ENCODE measurements at regions not wholly inside any gene's neighbourhood (a gene's known extent, or its start where the extent isn't known, plus 50 kb on each side); places are given as distances from the start of the nearest gene placed in this dataset.

DNA sequence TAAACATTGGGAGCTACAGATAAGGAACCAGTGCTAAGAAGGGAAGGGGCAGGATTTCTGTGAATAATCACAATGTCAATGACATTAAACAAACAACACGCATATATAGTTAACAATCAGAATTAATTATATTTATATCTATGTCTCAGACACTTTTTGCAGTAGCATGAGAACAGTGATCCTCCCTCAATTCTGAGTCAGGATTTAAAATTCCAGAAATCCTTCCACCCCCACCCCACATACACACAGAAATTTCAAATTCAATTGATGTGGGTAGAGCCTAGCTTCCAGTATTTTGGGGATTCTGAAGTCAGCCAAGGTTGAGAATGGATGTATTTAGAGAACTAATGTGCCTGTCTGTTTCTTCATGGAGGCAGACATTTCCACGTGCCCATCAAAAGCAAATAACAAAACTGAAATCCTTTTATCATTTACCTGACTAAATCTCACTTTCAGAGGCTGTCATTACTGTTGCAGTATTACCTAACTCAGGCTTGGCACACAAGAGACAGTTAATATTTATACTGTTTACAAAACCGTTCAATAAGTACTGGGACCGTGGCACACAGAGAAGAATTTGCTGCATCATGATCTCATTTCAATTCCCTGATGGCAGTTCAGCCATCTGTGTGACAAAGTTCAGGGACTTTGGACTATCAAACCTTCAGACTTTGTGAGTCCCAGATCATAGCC lies 116.6 kb upstream of the PALS2 start:
- DNase-seq (ENCODE audit: low read depth), result no peak
- no peak overlapping the region for H3K4me3 ChIP-seq (ENCODE audit: low read length)
- TF ChIP-seq, protein P1, sequence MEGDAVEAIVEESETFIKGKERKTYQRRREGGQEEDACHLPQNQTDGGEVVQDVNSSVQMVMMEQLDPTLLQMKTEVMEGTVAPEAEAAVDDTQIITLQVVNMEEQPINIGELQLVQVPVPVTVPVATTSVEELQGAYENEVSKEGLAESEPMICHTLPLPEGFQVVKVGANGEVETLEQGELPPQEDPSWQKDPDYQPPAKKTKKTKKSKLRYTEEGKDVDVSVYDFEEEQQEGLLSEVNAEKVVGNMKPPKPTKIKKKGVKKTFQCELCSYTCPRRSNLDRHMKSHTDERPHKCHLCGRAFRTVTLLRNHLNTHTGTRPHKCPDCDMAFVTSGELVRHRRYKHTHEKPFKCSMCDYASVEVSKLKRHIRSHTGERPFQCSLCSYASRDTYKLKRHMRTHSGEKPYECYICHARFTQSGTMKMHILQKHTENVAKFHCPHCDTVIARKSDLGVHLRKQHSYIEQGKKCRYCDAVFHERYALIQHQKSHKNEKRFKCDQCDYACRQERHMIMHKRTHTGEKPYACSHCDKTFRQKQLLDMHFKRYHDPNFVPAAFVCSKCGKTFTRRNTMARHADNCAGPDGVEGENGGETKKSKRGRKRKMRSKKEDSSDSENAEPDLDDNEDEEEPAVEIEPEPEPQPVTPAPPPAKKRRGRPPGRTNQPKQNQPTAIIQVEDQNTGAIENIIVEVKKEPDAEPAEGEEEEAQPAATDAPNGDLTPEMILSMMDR (conservative IDR thresholded peaks at IDR 0.05; ENCODE audit: low read depth, low read length), result no peak

DNA sequence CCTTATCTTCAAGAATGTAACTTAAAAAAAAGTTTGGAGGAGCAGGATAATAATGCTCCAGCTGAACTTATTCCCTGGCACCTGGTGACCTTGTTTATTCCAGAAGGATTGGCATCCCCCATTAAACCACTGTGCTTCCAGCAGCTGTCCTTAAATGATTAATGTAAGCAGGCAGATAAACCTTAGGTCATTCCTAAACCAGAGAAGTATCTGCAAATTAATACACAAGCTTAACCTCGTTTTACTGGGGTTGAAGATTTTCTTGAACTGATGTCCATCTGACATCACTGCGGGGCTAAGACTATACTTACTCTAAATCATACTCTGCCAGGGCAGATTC lies 116.1 kb upstream of the PALS2 start:
- H3K4me3 ChIP-seq (ENCODE audit: low read length), result no peak overlapping the region
- DNase-seq (ENCODE audit: low read depth), result no peak
- TF ChIP-seq, protein P1 (conservative IDR thresholded peaks at IDR 0.05; ENCODE audit: low read depth, low read length), result no peak

DNA sequence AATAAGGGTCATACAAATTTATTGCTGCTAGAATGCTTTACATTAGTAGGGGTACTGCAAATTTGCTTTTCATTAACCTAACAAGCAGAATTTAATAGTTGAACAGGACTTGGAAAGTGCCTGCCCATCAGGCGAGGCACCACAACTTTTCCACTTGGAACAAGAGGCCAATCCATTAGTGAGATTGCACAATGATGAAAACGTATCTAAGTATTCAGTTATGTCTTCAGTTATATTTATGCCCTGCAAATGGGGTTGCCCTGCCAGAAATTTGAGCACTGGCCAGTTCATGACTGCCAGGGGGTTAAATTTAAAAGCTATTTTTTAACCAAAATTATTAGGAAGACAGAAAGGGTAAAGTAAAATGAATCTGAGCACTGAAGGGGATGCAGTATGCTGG lies 111.1 kb upstream of the PALS2 start:
- DNase-seq (ENCODE audit: low read depth), result no peak
- TF ChIP-seq, protein P1 (conservative IDR thresholded peaks at IDR 0.05; ENCODE audit: low read depth, low read length), result no peak
- no peak overlapping the region for H3K4me3 ChIP-seq (ENCODE audit: low read length)

DNA sequence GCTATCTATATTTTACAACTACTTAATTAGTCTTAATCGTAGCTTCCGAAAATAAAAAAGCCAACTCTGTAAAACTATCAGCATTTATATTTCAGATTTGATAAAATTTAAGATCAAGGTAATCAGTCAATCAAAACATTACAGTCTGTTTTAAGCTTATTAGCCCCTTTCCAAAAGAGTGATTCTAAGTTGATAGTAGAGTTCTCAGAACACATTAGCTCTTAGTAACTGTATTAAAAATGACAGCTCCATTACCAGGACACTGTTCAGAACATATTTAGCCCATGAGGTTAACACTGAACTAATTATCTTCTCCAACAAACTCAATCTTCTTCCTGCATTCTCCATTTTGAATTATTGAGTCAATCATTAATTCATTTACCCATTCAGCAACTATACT lies 110.3 kb upstream of the PALS2 start:
- no peak for DNase-seq (ENCODE audit: low read depth)
- H3K4me3 ChIP-seq (ENCODE audit: low read length), result no peak overlapping the region
- TF ChIP-seq, protein P1 (conservative IDR thresholded peaks at IDR 0.05; ENCODE audit: low read depth, low read length), result no peak

DNA sequence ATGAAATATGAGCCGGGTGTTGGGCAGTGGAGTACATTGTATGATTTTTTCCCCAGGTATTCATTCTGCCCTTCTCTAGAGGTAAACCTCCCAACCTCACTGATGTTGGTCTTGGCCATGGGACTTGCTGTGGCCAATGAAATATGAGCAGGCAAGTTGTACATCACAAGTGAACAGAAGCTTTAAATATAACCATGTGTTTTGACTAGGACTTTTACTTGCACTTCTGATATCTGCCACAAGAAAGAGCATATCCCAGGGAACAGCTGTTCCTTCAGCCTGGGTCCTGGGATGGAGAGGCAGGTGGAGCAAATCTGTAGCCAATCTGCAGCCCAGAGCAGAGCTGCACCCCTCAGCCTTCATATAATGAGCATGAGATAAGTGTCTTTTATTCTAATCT lies 109.8 kb upstream of the PALS2 start:
- TF ChIP-seq, protein P1 (conservative IDR thresholded peaks at IDR 0.05; ENCODE audit: low read depth, low read length), result no peak
- no peak overlapping the region for H3K4me3 ChIP-seq (ENCODE audit: low read length)
- DNase-seq (ENCODE audit: low read depth), result no peak

DNA sequence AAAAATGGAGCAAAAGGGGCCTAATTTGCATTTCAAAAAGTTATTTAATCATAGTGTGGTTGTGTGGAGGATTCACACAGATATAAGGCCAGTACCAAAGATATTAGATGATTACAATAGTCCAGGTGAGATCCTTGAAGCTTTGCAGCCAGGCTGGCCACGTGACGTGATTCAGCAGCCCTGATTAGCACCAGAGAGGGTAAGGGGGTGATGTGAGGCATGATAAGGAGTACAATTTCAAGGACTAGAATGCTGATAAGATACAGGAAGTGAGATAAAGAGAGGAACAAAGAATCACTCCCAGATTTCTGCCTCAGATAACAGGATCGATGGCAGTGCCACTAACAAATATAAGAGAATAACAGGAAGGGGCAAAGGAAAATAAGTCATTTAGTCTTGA lies 108.4 kb upstream of the PALS2 start:
- no peak overlapping the region for H3K4me3 ChIP-seq (ENCODE audit: low read length)
- DNase-seq (ENCODE audit: low read depth), result no peak
- TF ChIP-seq, protein P1 (conservative IDR thresholded peaks at IDR 0.05; ENCODE audit: low read depth, low read length), result no peak

DNA sequence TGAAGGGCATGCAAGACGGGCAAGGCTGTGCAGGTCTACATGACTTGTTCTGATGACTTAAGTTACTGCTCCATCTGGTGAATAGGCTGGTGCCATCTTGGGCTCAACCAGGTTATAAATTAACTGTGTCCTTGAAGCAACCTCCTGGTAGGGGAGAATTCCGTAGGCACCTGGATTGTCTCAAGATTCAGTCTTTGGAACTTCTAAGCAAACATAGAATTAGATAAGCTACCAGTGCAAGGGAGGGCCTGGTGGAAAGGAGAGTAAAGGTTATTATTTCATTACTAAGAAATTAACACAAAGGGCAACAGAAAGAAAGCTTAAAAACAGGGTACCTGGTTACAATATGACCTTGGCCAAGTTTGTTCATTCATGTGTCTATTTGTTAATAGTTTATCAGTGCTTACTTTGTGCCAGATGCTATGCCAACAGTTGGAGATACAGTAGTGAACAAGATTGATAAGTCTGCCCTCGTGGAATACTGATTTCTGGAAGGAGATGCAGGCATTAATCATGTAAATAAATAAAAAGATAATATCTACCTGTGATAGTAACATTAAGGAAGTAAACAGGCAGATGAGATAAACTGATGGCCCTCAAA lies 107.0 kb upstream of the PALS2 start:
- DNase-seq (ENCODE audit: low read depth), result no peak
- H3K4me3 ChIP-seq (ENCODE audit: low read length), result no peak overlapping the region
- TF ChIP-seq, protein P1 (conservative IDR thresholded peaks at IDR 0.05; ENCODE audit: low read depth, low read length), result no peak

Measured in retinal pigment epithelial cell (primary cell).